ENCODE measurements at regions not wholly inside any gene's neighbourhood (a gene's known extent, or its start where the extent isn't known, plus 50 kb on each side); places are given as distances from the start of the nearest gene placed in this dataset.

DNA sequence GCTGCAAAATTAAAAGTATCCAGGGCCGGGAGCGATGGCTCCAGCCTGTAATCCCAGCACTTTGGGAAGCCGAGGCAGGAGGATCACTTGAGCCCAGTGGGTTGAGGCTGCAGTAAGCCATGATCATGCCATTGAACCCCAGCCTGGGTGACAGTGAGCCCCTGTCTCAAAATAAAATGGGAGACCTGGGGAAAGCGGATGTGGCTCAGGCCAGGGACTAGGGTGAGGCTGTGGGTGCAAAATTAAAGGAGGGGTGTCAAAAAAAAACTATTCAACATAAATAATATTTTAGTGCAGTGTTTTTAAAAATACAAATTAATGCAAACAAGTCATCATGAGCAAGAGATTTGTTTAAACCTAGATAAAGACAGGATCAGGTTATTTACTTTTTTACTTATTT lies 100.1 kb upstream of the SLC45A1 start:
- TF ChIP-seq, protein P1, sequence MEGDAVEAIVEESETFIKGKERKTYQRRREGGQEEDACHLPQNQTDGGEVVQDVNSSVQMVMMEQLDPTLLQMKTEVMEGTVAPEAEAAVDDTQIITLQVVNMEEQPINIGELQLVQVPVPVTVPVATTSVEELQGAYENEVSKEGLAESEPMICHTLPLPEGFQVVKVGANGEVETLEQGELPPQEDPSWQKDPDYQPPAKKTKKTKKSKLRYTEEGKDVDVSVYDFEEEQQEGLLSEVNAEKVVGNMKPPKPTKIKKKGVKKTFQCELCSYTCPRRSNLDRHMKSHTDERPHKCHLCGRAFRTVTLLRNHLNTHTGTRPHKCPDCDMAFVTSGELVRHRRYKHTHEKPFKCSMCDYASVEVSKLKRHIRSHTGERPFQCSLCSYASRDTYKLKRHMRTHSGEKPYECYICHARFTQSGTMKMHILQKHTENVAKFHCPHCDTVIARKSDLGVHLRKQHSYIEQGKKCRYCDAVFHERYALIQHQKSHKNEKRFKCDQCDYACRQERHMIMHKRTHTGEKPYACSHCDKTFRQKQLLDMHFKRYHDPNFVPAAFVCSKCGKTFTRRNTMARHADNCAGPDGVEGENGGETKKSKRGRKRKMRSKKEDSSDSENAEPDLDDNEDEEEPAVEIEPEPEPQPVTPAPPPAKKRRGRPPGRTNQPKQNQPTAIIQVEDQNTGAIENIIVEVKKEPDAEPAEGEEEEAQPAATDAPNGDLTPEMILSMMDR (IDR thresholded peaks at IDR 0.05; ENCODE audit: low read length) = no peak
- TF ChIP-seq EZH2 (IDR thresholded peaks at IDR 0.05; ENCODE audit: borderline replicate concordance, low read length) = no peak
